Neural cell (in vitro differentiated cells): ENCODE measurements at regions not wholly inside any gene's neighbourhood (a gene's known extent, or its start where the extent isn't known, plus 50 kb on each side); places are given as distances from the start of the nearest gene placed in this dataset.

Experiments
- H2AFZ ChIP-seq: fragments of 200-600, 300-800 bp; sonication (generic), shearing (Covaris generic); 2 replicates; pipeline ENCODE4 v1.6.0; 2014; ENCODE audit warnings: low read depth, mild to moderate bottlenecking, antibody characterized with exemption, low read length, moderate library complexity
- H3F3A ChIP-seq: fragments of 200-600 bp; shearing (Covaris generic); 2 replicates; pipeline ENCODE4 v1.6.1; 2016; ENCODE audit warnings: mild to moderate bottlenecking, moderate library complexity, mixed read lengths, antibody characterized with exemption, low read length; ENCODE audit not compliant: insufficient read depth, poor library complexity, severe bottlenecking
- H3K27ac ChIP-seq: fragments of 200-600, 300-800 bp; sonication (generic), shearing (Covaris generic); 2 replicates; pipeline ENCODE4 v1.5.1; 2014; ENCODE audit warnings: mild to moderate bottlenecking, low read length, moderate library complexity
- H3K27me3 ChIP-seq: fragments of 300-800, 200-600 bp; sonication (generic), shearing (Covaris generic); 2 replicates; pipeline ENCODE4 v1.6.0; 2014; ENCODE audit warnings: mild to moderate bottlenecking, low read depth, low read length, moderate library complexity; ENCODE audit not compliant: insufficient read depth
- H3K36me3 ChIP-seq: fragments of 300-800, 200-600 bp; sonication (generic), shearing (Covaris generic); 2 replicates; pipeline ENCODE4 v1.5.1; 2014; ENCODE audit warnings: mild to moderate bottlenecking, antibody characterized with exemption, low read length, moderate library complexity; ENCODE audit not compliant: insufficient read depth
- H3K4me2 ChIP-seq: fragments of 300-800, 200-600 bp; sonication (generic), shearing (Covaris generic); 2 replicates; pipeline ENCODE4 v1.6.0; 2014; ENCODE audit warnings: mild to moderate bottlenecking, low read length
- H3K4me3 ChIP-seq: fragments of 300-800, 200-600 bp; sonication (generic), shearing (Covaris generic); 2 replicates; pipeline ENCODE4 v1.5.1; 2014; ENCODE audit warnings: mild to moderate bottlenecking, low read length, moderate library complexity
- H3K79me2 ChIP-seq: fragments of 200-600 bp; shearing (Covaris generic); replicated peaks from 2 replicates; pipeline ENCODE4 v1.6.0; 2014; ENCODE audit warnings: mild to moderate bottlenecking, low read length, moderate library complexity; ENCODE audit not compliant: insufficient read depth
- H3K9ac ChIP-seq: fragments of 300-800, 200-600 bp; sonication (generic), shearing (Covaris generic); 2 replicates; pipeline ENCODE4 v1.6.1; 2016; ENCODE audit warnings: mild to moderate bottlenecking, low read length, mixed read lengths
- H3K9me2 ChIP-seq: fragments of 200-600 bp; shearing (Covaris generic); 2 replicates; pipeline ENCODE4 v1.6.1; 2016; ENCODE audit warnings: mild to moderate bottlenecking, low read length, mixed read lengths; ENCODE audit not compliant: insufficient read depth
- H3K9me3 ChIP-seq: fragments of 200-600, 300-800 bp; sonication (generic), shearing (Covaris generic); 2 replicates; pipeline ENCODE4 v1.6.1; 2016; ENCODE audit warnings: mild to moderate bottlenecking, mixed run types, low read length, moderate library complexity, mixed read lengths
- H4K20me1 ChIP-seq: fragments of 200-600 bp; shearing (Covaris generic); 2 replicates; pipeline ENCODE4 v1.6.1; 2016; ENCODE audit warnings: mild to moderate bottlenecking, mixed run types; ENCODE audit not compliant: insufficient read depth
- CTCF ChIP-seq: fragments of 450-650 bp; IDR thresholded peaks from 2 replicates; pipeline ENCODE4 v1.5.1; 2014; ENCODE audit warnings: antibody characterized with exemption, mild to moderate bottlenecking, moderate library complexity; ENCODE audit not compliant: poor library complexity, severe bottlenecking
- EP300 ChIP-seq: fragments of 450-650 bp; conservative IDR thresholded peaks from 2 replicates; pipeline ENCODE4 v1.6.1; 2014; ENCODE audit warnings: antibody characterized with exemption, mild to moderate bottlenecking, moderate library complexity; ENCODE audit not compliant: poor library complexity, severe bottlenecking
- EZH2 ChIP-seq: fragments of 200-600, 300-800 bp; shearing (Covaris generic), sonication (generic); IDR thresholded peaks from 2 replicates; pipeline ENCODE4 v1.6.1; 2014; ENCODE audit warnings: antibody characterized with exemption, low read length, borderline replicate concordance, mild to moderate bottlenecking; ENCODE audit not compliant: insufficient read depth, poor library complexity, severe bottlenecking
- MXI1 ChIP-seq: fragments of 450-650 bp; conservative IDR thresholded peaks from 2 replicates; pipeline ENCODE4 v1.6.1; 2014; ENCODE audit warnings: antibody characterized with exemption, mild to moderate bottlenecking; ENCODE audit not compliant: poor library complexity, severe bottlenecking
- POLR2AphosphoS5 ChIP-seq: IDR thresholded peaks from 2 replicates; pipeline ENCODE4 v1.6.1; 2012
- RAD21 ChIP-seq: fragments of 450-650 bp; conservative IDR thresholded peaks from 2 replicates; pipeline ENCODE4 v1.6.1; 2014; ENCODE audit warnings: antibody characterized with exemption, mild to moderate bottlenecking, moderate library complexity
- REST ChIP-seq: IDR thresholded peaks from 2 replicates; pipeline ENCODE4 v1.6.1; 2012; ENCODE audit warnings: borderline replicate concordance
- SMC3 ChIP-seq: fragments of 450-650 bp; conservative IDR thresholded peaks from 2 replicates; pipeline ENCODE4 v1.6.1; 2014; ENCODE audit warnings: antibody characterized with exemption, mild to moderate bottlenecking, moderate library complexity; ENCODE audit not compliant: poor library complexity
- TAF1 ChIP-seq: IDR thresholded peaks from 2 replicates; pipeline ENCODE4 v1.6.1; 2012; ENCODE audit warnings: low read depth

- Histone ChIP-seq H3K27me3 (no peaks in the 10 kb centered on the region), H3K9ac (no peak overlapping the region), H3K27ac (no peak overlapping the region), H3K9me2 (no peaks in the 10 kb centered on the region), H3F3A (no peaks in the 10 kb centered on the region), H3K4me3 (no peak overlapping the region), H3K36me3 (no peaks in the 10 kb centered on the region), H3K9me3 (no peaks in the 10 kb centered on the region), H3K4me2 (no peak overlapping the region), H2AFZ (no peak overlapping the region), H3K79me2 (no peaks in the 10 kb centered on the region), H4K20me1 (no peaks in the 10 kb centered on the region)
- TF ChIP-seq SMC3 (no peak), EP300 (no peak), POLR2AphosphoS5 (no peak), EZH2 (no peak), RAD21 (no peak), CTCF (no peak)
These were observed 385.9 kb upstream of the ZFHX3 start for GRCh38 chr16:73433731-73434307.

- H3K27me3 ChIP-seq: no peaks in the 10 kb centered on the region
- no peaks in the 10 kb centered on the region for H3K36me3 ChIP-seq
- H3K9me2 ChIP-seq: no peaks in the 10 kb centered on the region
- no peaks in the 10 kb centered on the region for H3F3A ChIP-seq
- H3K4me3 ChIP-seq: no peak overlapping the region
- no peak overlapping the region for H3K4me2 ChIP-seq
- H4K20me1 ChIP-seq: no peaks in the 10 kb centered on the region
- TF ChIP-seq REST (no peak), EZH2 (no peak), RAD21 (no peak), MXI1 (no peak), EP300 (no peak), POLR2AphosphoS5 (no peak), CTCF (no peak), SMC3 (no peak), TAF1 (no peak)
- no peak overlapping the region for H3K9ac ChIP-seq
- H2AFZ ChIP-seq: no peak overlapping the region
- H3K27ac ChIP-seq: peak overlapping the region; percentile 19
- no peaks in the 10 kb centered on the region for H3K79me2 ChIP-seq
- H3K9me3 ChIP-seq: no peaks in the 10 kb centered on the region
These were observed 385.2 kb upstream of the ZFHX3 start for GRCh38 chr16:73432850-73433730.
